GM18873 (cell line): ENCODE measurements at regions not wholly inside any gene's neighbourhood (a gene's known extent, or its start where the extent isn't known, plus 50 kb on each side); places are given as distances from the start of the nearest gene placed in this dataset.

Experiments
- ATAC-seq: cut with Tn5 transposase; IDR thresholded peaks from one replicate; pipeline ENCODE4 v1.9.1; 2021; ENCODE audit warnings: mild to moderate bottlenecking, moderate library complexity, moderate number of reproducible peaks; ENCODE audit not compliant: unreplicated experiment, low FRiP score

- ATAC-seq = no peak
Observed at GRCh38 chr15:36361351-36361870, 218.0 kb upstream of the CDIN1 start.

GRCh38 chr15:36362509-36362915, 216.9 kb upstream of the CDIN1 start:
- ATAC-seq = no peak

DNA sequence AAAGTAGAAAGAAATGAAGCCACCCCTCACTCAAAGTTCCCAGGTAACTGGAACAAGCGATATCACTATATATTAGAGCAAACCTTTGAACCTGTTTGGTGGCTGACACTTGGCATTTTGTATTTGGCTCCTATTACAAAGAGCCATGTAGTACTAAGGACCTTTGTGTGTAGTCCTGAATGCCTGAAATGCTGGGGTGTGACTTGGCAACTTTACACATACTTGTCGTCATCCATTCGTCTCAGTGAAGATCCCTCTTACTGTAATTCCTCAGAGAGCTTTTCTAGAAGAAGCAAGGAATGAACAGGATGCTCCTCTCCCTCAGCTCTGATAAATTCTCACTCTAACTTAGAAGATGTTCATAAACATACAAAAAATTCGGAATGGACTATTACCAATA, 216.1 kb upstream of the CDIN1 start:
- ATAC-seq = no peak

- no peak for ATAC-seq
Observed at GRCh38 chr15:36364377-36364776, 215.0 kb upstream of the CDIN1 start.

DNA sequence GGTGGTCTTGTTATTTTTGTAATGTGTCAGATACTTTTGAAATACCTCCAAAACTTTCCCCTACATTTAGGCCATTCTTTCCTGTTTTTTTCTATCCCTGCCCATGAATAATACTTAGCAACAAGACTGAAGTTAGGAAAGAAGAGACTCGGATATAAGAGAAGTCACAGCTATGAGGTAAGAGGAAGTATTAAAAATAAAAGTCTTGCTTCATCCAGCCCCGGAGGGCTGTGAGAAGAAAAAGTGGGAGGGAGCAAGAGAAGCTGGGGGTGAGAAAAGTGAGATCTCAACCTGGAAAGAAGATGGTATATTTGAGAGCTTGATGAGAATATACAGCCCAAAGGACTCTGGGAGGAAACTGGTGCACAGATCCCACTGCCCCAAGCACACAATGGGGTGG, 213.5 kb upstream of the CDIN1 start:
- ATAC-seq = no peak

DNA sequence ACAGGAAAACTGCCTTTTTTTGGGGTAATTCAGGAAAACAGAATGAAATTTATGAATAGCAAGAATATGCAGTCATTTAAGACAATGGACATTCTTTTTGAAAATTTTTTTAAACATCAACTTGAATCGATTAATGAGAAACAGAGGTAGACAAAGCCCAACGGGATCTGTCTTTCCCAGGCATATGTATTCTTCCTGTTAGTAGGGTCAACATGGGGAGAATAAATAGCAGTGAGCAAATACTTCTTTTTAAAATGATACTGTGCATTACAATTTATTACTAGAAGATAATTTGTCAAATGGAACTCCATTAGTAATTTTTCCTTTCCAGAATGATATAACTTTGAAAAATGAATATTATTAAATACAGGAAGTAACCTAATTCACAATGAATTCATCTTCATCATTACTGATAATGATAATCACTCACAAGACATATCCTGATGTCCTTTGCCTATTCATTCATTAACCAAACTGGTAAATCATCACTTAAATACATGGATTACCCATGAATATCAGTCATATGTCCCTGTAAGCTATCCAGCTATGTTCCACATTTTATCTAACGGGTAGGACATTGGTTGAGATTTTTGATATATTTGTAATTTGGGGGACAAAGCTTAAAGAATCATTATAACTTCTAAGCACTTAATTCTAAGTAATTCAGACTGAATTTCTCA, 209.2 kb upstream of the CDIN1 start:
- no peak for ATAC-seq

DNA sequence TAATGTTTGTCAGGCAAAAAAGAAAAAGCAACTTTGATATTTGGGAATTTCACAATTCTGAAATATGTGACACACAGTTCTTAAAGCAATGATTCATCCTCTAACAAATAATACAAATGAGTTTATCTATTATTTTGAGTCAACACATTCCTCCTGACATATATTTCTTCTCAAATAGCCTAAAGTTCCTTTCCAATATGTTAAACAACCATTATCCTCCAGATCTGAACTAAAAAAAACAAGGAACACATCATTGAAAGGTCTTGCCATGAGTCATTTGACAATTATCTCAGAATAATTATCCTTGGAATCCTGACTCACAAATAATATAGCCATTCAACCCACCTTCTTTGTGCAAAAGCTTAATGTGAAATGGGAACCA, 208.7 kb upstream of the CDIN1 start:
- ATAC-seq = no peak

GRCh38 chr15:36371509-36371908, 207.9 kb upstream of the CDIN1 start:
- ATAC-seq = no peak

DNA sequence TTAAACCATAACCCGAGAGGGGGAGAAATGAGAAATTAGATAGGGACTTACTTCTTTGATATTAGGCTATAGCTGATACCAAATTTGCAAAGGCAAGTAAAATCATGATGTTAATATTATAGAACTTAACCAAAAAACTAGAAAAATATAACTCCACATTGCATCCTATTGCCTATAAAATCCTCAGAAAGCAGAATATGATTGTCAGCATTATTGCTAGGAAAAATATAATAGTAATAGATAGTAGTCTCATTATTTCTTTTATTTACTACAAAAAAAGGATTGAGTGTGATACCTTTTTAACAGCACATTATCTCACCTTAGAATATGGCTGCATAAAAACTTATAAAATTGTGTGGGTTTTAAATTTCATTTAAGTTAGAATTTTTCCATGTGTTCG, 206.5 kb upstream of the CDIN1 start:
- ATAC-seq = no peak

DNA sequence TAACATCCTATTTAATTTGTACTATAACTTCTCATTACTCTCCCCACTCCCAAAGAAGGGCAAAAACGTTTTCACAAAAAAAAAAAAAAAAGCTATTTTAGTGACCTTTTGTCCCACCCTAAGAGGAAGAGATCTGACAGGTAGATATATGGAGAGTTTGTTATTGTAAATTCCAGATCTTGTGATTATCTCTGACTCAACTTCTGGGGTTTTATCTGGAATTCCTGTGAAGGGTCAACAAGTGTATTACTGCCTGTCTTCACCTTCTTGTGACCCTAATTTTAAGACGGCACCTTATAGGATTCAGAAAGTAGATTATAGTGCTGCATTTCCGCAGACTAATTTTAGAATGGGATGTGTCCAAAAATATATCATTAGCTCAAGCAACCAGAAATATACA, 205.9 kb upstream of the CDIN1 start:
- no peak for ATAC-seq

DNA sequence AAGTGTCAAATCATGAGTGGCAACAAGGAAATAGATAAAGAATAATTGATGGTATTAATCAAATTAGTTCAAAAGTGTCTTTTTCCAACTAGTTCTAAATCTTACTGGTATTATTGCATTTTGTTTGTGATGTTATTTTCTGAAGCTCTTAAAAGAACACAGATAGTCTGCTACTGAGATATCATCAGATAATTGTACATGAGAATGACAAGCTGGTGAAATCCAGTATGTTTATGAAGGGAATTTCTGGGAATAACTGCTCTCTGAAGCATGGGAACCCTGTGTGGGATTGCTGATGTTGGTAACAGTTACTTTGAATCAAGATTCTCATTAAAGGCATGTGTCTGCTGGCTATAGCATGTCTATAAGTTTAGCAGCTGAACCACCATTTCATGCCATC, 190.3 kb upstream of the CDIN1 start:
- no peak for ATAC-seq

DNA sequence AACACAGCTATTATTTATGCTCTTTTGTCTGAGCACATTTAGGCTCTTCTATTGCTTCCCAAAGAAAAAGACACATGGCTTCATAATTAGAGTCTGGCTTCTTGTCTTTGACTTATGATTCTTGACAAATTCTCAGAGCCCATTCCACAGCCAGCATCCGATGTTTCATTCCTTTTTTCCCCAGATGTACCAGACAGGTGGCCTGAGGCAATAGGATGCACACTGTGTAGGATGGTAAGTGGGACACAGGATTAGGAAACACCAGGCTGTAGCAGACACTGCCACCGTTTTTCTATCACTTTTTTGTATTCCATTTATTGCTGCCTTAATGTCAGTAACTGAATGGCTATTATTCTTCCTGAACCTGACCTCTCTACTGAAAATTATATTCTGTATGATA, 188.9 kb upstream of the CDIN1 start:
- ATAC-seq = no peak

GRCh38 chr15:36392676-36393266, 186.7 kb upstream of the CDIN1 start:
- no peak for ATAC-seq

DNA sequence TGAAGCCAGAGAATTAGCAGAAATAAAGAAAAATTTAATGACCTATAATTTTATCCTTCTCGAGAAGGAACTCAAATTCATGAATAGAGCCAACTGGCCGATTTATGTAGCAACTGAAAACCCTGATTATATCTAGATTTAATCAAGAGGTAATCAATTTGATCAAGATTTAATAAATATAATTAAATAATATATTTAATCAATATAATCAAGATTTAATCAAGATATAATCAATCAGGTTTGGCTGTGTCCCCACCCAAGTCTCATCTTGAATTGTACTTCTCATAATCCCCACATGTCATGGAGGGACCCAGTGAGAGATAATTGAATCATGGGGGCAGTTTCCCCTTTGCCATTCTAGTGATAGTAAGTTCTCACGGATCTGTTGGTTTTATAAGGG, 181.2 kb upstream of the CDIN1 start:
- no peak for ATAC-seq

DNA sequence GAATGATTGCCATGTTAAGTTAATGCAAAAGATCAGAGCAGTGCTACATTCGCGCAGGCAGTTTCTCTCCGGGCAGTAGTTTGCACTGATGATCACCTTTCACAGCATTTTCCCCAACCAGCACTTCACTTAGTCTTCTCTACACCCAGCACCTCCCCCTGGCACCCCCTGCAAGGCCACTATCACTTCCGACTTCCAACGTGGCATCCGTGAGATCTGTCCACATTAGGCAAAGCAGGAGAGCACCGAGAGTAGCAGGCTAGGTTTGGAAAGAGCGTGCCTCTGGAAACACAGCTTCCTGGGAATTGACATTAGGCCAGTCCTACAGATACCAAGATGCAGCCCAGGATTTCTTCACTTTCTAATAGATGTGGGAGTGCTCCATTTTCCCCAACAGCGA, 180.2 kb upstream of the CDIN1 start:
- ATAC-seq = no peak

DNA sequence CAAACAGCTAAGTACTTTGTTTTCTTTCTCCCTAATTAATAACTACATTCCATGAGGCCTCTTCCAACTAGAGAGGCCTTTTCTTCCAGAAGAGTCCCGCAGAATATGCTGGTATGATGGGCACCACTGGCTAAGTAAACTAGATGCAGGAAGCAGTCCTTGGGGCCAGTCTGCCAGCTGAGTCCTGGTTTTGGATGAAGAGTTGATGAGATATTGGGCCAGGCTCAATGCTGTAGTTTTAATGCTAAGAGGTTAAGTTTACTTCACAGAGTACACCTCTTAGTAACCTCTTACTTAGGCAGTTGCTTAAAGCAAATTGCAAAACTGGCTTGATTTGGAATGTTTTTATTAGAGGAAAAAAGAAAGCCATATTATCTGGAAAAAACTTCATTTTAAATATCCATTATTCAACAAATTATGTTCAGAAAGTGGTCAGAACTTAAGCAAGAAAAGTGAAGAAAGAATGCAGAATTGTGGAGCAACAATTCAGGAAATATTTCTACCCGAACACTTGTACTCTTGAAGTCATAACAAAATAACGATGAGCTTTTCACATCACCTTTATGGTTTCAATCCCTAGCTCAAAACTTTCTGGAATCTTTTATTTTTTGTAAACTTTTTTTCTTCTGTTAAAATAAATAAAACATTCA, 178.4 kb upstream of the CDIN1 start:
- no peak for ATAC-seq

GRCh38 chr15:36401586-36401966, 177.8 kb upstream of the CDIN1 start:
- no peak for ATAC-seq

DNA sequence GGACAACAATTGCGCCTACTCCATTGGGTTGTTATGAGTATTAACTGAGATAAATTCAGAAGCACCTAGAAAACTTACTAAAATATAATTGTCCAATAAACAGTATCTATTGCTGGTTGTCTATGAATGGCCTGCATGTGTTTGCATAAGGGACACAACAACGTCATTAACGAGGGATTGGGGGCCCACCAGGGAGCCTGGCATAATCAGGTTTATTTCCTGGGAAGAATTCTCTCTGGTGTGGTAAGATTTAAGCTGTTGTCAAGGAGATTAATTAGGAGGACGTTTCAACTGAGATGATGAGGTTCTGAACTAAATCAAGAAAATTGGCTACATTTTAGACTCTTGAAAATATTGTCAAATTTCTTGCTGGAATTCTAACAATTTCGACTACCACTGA, 176.1 kb upstream of the CDIN1 start:
- ATAC-seq = no peak

GRCh38 chr15:36406366-36406765, 173.1 kb upstream of the CDIN1 start:
- ATAC-seq = no peak

DNA sequence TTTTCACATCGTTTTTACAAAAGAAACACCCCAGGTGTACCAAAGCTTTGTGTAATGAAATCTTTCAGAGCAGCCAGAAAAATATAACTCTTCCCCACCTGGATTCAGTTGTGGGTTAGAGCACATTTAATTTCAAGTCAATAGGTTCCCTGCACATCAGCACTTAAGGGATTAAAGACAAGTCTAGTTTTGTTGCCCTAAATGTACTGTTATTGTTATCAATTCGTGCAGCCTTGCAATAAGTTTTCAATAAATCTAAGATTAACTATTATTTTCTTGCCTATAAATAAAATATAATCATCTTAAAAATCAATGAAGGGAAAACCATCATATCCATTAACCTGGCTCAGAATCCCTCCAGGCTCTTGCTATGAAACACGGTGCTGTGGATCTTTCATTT, 172.5 kb upstream of the CDIN1 start:
- no peak for ATAC-seq

DNA sequence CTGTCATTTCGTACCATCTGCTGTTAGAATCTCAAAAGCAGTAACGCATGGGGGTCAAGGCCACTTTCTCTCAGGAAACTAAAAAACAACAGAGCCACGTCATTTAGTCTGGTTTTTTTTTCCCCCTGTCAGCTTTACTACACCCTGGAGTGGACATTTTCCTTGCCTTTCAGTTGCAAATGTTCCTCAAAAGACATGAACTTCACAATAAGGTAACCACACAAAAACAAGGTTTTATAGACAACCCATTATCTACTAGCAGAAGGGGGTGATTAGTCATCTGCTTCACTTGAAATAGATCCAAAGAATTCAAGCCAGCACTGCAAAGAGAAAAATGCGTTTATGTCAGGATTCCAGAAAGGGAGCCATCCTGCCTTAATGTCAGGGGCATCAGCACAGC, 171.8 kb upstream of the CDIN1 start:
- ATAC-seq = no peak

- no peak for ATAC-seq
Observed at GRCh38 chr15:36409819-36410218, 169.6 kb upstream of the CDIN1 start.
